ENCODE measurements at regions not wholly inside any gene's neighbourhood (a gene's known extent, or its start where the extent isn't known, plus 50 kb on each side); places are given as distances from the start of the nearest gene placed in this dataset.

GRCh38 chr1:25004355-25004754, 74.3 kb upstream of the RUNX3 start:
- no peak for TF ChIP-seq CTCF (conservative IDR thresholded peaks at IDR 0.05; ENCODE audit: low read length)
- no peak for TF ChIP-seq EZH2phosphoT487 (IDR thresholded peaks at IDR 0.05; ENCODE audit: borderline replicate concordance, low read depth, low read length)
